NCI-H2029 treated with DMSO at 0.1 percent for 48 hours (cell line): ENCODE measurements at regions not wholly inside any gene's neighbourhood (a gene's known extent, or its start where the extent isn't known, plus 50 kb on each side); places are given as distances from the start of the nearest gene placed in this dataset.
"Not testable (repeated sequence)": the region's sequence is repeated elsewhere in the genome, so short reads cannot be mapped to it uniquely, and the experiment has no call there.

Source experiments
- DNase-seq: peaks from one replicate; lab custom pipeline; 2025; lab: John Stamatoyannopoulos, UW

- no peak for DNase-seq
Observed at GRCh38 chr16:85202631-85203461, 90.6 kb upstream of the CIBAR2 start.

- no peak for DNase-seq
Observed at GRCh38 chr16:85203462-85203813, 91.2 kb upstream of the CIBAR2 start.

DNA sequence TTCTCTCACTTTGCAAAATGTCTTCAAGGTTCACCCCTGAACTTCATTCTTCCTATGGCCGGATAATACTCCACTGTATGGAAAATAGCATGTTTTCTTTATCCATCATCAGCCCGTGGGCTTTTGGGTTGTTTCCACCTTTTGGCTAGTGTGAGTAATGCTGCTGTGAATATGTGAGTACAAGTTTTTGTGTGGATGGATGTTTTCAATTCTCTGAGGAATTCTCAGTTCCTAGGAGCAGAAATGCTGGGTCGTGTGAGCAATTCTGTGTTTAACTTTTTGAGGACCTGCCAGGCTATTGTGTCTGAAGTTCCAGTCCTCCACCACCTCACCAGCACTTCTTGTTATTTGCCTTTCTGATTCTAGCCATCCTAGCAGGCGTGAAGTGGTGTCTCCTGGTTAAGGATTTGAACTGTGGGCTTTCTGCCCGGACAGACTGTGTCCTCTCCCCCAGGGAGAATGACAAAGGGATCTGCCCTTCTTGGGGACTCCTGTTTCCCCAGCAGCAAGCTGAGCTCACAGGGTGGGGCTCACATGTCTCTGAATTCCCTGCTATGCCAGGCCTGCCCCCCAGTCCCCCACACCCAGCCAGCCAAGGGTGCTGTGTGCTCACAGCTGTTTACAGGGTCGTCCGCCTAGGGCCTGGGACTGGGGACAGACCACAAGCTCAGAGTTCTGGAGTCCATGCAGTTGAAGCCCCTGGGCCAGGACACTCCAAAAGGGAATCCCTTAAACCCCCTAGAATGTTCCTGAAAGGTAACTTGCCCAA, 92.2 kb upstream of the CIBAR2 start:
- no peak for DNase-seq

DNA sequence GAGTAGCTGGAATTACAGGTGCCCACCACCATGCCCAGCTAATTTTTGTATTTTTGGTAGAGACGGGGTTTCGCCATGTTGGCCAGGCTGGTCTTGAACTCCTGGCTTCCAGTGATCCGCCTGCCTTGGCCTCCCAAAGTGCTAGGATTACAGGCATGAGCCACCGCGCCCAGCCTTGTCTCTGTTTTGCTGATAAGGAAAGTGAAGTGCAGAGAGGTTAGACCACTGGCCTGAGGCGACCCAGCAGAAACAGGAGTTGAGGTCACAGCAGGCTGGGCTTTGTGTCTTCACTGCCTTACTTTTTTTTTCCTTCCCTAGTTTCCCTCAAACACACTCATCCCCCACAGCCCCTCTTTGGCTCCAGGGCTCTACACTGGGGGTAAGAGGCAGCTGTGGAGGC, 93.0 kb upstream of the CIBAR2 start:
- DNase-seq = not testable (repeated sequence)

DNA sequence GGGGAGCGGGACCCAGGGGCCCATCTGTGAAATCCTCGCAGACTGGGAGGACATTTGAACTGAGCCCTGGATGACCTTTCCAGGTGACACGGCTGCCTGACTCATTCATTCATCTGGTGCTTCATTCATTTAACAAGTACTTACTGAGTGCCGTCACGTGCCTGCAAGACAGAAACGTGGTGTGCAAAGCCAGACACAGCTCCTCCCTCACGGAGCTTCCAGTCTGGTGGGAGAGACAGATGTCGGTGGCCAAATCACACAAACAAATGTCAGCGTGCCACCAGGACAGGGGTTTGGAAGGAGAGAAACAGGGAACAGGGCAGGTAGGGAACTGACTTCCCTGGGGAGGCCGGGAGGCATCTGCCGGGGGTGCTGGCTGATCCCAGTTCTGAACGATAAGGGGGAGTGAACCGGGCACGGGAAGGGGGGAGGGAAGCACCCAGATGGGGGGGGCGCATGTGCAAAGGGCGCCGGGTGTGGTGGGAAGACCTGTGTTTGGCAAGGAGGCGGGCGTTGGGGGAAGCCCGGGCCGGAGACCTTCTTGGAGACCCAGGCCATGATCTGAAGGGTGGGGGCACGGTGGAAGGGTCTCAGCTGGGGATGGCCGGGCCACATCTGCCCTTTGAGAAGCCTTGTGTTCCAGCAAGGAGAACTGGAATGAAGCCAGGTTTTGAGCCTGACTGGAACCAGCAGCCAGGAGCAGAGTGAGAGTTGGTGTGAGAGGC, 93.6 kb upstream of the CIBAR2 start:
- DNase-seq = no peak

DNA sequence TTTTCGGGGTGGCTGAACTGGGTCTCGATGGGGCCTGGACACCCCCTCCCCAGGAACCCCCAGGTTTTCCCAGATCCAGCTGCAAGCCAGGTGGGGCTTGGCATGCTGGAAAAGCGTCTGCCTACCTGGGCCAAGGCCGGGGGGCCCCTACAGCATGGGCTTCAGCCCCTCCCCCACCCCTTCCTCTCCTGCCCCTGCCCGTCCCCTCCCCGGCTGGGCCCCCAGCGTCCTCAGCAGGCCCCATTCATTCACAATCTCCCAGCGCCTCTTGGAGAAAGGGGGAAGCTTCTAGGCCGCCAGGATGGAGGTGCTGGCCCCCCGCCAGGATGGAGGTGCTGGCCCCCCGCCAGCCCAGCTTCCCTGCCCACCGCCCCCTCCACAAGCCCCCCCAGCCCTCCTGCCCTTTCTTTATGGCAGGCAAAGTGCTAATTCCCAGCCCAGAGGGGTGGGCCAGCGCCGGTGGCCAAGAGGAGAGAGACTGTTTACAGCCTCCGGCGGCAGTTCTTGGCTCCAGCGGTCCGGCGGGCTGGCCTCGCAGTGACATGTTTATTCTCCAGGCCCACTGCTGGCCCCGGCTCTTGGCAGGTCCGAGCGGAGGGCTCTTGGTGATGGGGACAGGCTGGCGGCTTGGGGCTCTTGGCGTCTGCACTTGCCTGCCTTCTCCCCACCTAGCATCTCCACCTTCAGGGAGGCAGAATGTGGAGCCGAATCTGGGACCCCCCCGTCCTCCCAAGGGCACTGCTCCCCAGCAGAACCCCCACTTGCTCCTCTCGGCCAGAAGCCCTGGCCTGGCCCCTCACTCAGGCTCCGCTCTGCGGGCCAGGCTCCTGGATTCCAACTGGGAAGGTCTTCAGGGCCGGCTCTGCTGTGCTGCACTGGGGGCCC, 94.4 kb upstream of the CIBAR2 start:
- no peak for DNase-seq

DNA sequence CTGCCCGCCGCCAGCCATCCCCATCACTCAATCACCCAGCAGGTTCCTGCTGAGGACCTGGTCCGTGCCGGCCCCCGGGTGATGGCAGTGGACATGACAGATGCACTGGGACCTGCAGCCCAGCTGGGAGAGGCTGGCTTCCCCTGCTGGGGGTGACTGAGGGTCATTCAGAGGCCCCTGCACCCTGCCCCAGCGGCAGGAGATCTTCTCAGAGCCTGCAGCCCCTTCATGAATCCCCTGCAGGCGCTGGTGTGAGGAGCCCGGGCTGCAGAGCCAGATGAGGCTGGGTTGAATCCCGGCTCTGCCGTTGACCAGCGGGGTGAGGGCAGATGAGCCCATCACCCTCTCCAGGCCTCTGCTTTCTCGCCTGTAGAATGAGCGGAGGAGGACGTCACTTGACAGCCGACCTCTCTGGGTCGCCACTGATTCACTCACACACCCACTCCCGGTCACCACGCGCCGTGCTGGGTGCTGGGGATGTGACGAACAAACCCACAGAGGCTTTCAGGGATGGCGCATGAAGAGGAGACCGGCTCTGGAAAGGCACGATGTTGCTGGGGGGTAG, 95.2 kb upstream of the CIBAR2 start:
- DNase-seq = no peak

GRCh38 chr16:85208181-85208580, 95.9 kb upstream of the CIBAR2 start:
- no peak for DNase-seq

DNA sequence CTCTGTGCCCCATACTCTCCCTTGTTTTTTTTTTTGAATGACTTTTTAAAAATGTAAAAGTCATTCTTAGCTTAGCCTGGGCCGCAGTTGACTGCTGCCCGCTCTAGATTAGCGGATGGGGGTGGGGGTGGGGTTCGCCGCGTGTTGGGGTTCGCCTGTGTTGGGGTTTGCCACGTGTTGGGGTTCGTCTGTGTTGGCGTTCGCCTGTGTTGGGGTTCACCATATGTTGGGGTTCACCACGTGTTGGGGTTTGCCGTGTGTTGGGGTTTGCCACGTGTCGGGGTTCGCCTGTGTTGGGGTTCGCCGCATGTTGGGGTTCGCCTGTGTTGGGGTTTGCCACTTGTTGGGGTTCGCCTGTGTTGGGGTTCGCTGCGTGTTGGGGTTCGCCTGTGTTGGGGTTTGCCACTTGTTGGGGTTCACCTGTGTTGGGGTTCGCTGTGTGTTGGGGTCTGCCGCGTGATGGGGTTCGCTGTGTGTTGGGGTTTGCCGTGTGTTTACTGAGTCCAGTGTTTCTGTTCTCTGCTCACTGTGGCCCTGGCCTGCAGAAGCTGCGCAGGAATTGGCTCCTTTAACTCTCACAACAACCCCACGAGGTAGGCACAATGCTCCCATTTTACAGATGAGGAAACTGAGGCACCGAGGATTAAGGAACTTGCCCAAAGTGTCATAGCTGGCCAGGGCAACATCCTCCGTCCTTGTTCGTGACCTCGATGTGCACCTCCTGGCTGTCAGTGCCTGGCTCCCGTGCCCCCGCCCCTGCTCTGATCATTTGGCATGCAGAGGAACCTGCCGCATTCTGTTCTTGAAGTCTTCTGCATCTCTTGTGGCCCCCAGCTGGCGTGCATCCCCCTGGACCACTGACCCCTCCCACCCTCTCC, 96.6 kb upstream of the CIBAR2 start:
- DNase-seq = no peak

- DNase-seq = no peak
Observed at GRCh38 chr16:85209526-85210121, 97.4 kb upstream of the CIBAR2 start.

- no peak for DNase-seq
Observed at GRCh38 chr16:85210423-85211169, 98.3 kb upstream of the CIBAR2 start.

DNA sequence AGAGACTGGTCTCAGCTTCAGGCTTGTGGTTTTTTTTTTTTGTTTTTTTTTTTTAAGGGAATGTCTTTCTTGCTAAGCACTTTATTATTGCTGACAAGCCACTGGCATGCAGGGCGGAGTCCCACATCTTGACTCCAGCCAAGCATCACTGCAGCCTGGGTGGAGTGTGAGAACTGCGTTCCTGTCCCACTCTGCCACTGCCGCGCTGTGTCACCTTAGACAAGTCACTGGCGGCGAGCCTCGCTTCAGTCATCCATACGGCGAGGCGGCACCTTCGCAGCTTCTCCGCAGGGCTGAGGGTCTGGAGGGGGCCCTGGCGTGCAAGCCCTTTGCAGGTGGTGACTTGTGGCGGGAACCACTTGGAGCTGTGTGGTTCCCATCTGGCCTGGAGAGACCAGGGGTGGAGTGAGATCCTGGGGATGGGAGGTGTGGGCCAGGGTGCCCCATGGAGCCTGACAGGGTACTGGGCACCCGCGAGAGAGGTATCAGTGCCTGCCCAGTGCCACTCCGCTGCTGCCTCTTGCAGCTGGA, 99.1 kb upstream of the CIBAR2 start:
- no peak for DNase-seq

GRCh38 chr16:85213926-85214675, 101.8 kb upstream of the CIBAR2 start:
- DNase-seq = no peak

- DNase-seq = no peak
Observed at GRCh38 chr16:85215478-85216118, 103.3 kb upstream of the CIBAR2 start.

DNA sequence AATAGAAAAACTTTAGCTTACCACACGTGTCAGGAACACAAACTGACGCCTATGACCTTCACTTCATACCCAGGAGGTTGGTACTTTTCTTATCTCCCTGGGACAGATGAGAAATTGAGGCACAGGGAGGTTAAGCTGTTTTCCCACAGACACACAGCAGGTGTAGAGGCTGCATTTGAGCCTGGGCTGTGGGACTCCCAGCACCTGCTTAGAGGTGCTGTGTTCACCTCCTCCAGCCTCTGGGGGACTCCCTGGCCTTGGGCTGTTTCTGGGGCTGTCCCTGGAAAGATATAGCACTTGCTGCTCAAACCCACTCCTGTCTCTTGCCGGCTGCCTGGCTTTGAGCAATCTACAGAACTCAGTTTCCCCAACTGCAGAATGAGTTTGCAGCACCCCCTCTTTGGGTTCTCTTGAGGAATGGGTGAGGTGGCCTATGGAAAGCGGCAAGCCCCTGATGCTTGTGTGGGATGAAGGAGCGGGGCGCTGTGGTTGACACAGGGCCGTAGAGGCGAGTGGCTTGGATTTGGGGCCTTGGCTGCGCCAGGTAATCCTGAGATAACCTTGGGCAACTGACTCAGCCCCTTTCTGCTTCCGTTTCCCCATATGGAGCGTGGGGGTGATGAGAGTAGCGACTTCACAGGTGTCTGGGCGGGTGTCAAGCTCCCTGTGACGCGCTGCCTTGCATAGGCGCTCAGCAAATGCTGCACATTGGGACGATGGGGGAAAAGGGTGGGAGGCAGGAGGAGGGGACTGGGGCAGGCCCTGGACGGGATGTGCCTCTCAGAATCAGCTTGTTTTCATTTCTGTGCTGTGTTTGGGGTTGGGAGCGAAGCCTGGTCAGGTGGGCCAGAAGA, 104.5 kb upstream of the CIBAR2 start:
- DNase-seq = no peak

DNA sequence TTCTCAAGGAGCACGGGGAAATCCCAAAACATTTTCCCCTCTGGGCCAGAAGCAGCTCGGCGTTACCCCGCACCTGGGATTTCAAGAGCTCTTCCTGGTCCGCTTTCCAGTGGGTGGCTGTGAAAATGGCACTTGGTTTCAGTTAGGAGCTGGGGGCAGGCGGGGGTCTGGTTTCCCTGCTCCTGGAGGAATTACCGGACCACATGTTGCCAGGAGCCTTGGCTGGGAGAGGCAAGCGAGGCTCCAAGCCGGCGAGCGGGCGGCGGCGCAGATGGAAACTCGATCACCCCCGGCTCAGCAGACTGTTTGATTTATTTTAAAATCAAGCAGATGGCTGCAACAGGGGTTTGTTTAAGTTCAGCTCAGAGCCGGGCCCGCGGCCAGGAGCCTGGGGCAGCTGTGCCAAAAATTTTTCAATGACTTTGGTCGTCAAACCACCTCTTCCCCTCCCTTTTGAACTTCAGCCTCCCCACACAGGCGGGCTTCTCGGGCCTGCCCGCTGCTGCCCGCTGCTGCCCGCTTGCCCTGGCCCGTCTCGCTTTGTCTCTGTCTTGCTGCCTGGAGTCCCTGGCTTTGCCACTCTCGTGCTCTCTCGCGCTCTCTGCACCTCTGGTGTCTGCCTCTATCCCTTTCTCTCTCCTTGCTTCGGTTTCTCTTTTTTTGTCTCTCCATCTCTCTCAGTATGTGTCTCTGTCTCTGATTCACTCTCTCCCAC, 108.0 kb upstream of the CIBAR2 start:
- peak; percentile 56 for DNase-seq
